Activated CD8-positive, alpha-beta T cell treated with anti-CD3 and anti-CD28 coated beads, Interleukin-2, amount 10 ng/mL, durations not matched to agents 7 days and 5 days (primary cell): ENCODE measurements at regions not wholly inside any gene's neighbourhood (a gene's known extent, or its start where the extent isn't known, plus 50 kb on each side); places are given as distances from the start of the nearest gene placed in this dataset.

Experiments used
- ATAC-seq: fragments of 150-1000 bp; cut with Tn5 transposase; one replicate; pipeline ENCODE4 v1.10.0; 2021; ENCODE audit warnings: moderate library complexity
- CTCF ChIA-PET: fragments of 350-600 bp; sonication (Branson Sonifier 250); formaldehyde crosslinking; loops from one replicate; lab custom pipeline; 2021; ENCODE audit warnings: antibody characterized with exemption; lab: Charles Lee
- POLR2A ChIA-PET: fragments of 350-600 bp; sonication (Branson Sonifier 250); formaldehyde crosslinking; loops from one replicate; lab custom pipeline; 2021; ENCODE audit warnings: antibody characterized with exemption; lab: Charles Lee
- DNase-seq: peaks from one replicate; pipeline ENCODE4 v3.0.0-alpha.2; 2020
- H3K27ac Mint-ChIP-seq: one replicate; pipeline ENCODE4 v1.8.0; 2021; ENCODE audit warnings: mild to moderate bottlenecking, mixed read lengths
- H3K27me3 Mint-ChIP-seq: one replicate; pipeline ENCODE4 v1.8.0; 2021; ENCODE audit warnings: low read depth, mixed read lengths
- H3K36me3 Mint-ChIP-seq: one replicate; pipeline ENCODE4 v1.8.0; 2021; ENCODE audit warnings: low read depth, mixed read lengths
- H3K4me1 Mint-ChIP-seq: one replicate; pipeline ENCODE4 v1.8.0; 2021; ENCODE audit warnings: low read depth, mixed read lengths
- H3K4me3 Mint-ChIP-seq: one replicate; pipeline ENCODE4 v1.8.0; 2021; ENCODE audit warnings: mild to moderate bottlenecking, mixed read lengths
- H3K9me3 Mint-ChIP-seq: one replicate; pipeline ENCODE4 v1.8.0; 2022; ENCODE audit warnings: mixed read lengths; ENCODE audit not compliant: insufficient read depth

GRCh38 chr5:20469792-20470191, 481.8 kb upstream of the CDH18 start:
- no peaks in the 10 kb centered on the region for H3K36me3 Mint-ChIP-seq
- POLR2A ChIA-PET, result no interaction called here
- no peaks in the 10 kb centered on the region for H3K27me3 Mint-ChIP-seq
- H3K9me3 Mint-ChIP-seq, result peaks cover 4% of the 10 kb centered on the region
- no peak overlapping the region for H3K4me3 Mint-ChIP-seq
- no peak for ATAC-seq
- H3K27ac Mint-ChIP-seq, result no peak overlapping the region
- CTCF ChIA-PET, result no interaction called here
- no peaks in the 10 kb centered on the region for H3K4me1 Mint-ChIP-seq
- DNase-seq, result no peak

GRCh38 chr5:20469390-20469789, 481.4 kb upstream of the CDH18 start:
- POLR2A ChIA-PET, result no interaction called here

GRCh38 chr5:20466512-20466911, 478.5 kb upstream of the CDH18 start:
- no peak for ATAC-seq
- DNase-seq, result no peak
- ChIA-PET POLR2A (no interaction called here), CTCF (no interaction called here)
- peaks cover 15% of the 10 kb centered on the region for H3K9me3 Mint-ChIP-seq
- no peak overlapping the region for H3K27ac Mint-ChIP-seq
- no peaks in the 10 kb centered on the region for H3K27me3 Mint-ChIP-seq
- no peaks in the 10 kb centered on the region for H3K4me1 Mint-ChIP-seq
- no peak overlapping the region for H3K4me3 Mint-ChIP-seq
- no peaks in the 10 kb centered on the region for H3K36me3 Mint-ChIP-seq

More at GRCh38 chr5:20469390-20469789, 481.4 kb upstream of the CDH18 start:
- no peak overlapping the region for H3K27ac Mint-ChIP-seq
- DNase-seq (no peak), ATAC-seq (no peak)
- no peak overlapping the region for H3K4me3 Mint-ChIP-seq
- no peaks in the 10 kb centered on the region for H3K36me3 Mint-ChIP-seq
- CTCF ChIA-PET, result no interaction called here
- peaks cover 4% of the 10 kb centered on the region for H3K9me3 Mint-ChIP-seq
- no peaks in the 10 kb centered on the region for H3K27me3 Mint-ChIP-seq
- H3K4me1 Mint-ChIP-seq, result no peaks in the 10 kb centered on the region

GRCh38 chr5:20463206-20463605, 475.2 kb upstream of the CDH18 start:
- Mint-ChIP-seq H3K9me3 (peaks cover 17% of the 10 kb centered on the region), H3K27me3 (no peaks in the 10 kb centered on the region), H3K4me3 (no peak overlapping the region), H3K36me3 (no peaks in the 10 kb centered on the region), H3K4me1 (no peaks in the 10 kb centered on the region), H3K27ac (no peak overlapping the region)
- ATAC-seq (no peak), DNase-seq (no peak)
- ChIA-PET CTCF (no interaction called here), POLR2A (no interaction called here)

GRCh38 chr5:20446121-20446520, 458.1 kb upstream of the CDH18 start:
- Mint-ChIP-seq H3K36me3 (no peaks in the 10 kb centered on the region), H3K27me3 (no peaks in the 10 kb centered on the region), H3K4me1 (no peaks in the 10 kb centered on the region), H3K9me3 (peaks cover 12% of the 10 kb centered on the region), H3K4me3 (no peak overlapping the region), H3K27ac (no peak overlapping the region)
- ChIA-PET POLR2A (no interaction called here), CTCF (interaction anchor here (0.7 kb wide), 1 partner anchor 10 kb away, joined by 3 read pairs; no protein-coding TSS in a partner anchor)
- DNase-seq, result no peak
- no peak for ATAC-seq

GRCh38 chr5:20445326-20445860, 457.4 kb upstream of the CDH18 start:
- peaks cover 19% of the 10 kb centered on the region for H3K9me3 Mint-ChIP-seq
- no peak for ATAC-seq
- no peaks in the 10 kb centered on the region for H3K27me3 Mint-ChIP-seq
- no peaks in the 10 kb centered on the region for H3K36me3 Mint-ChIP-seq
- H3K27ac Mint-ChIP-seq, result no peak overlapping the region
- POLR2A ChIA-PET, result no interaction called here
- no peaks in the 10 kb centered on the region for H3K4me1 Mint-ChIP-seq
- DNase-seq, result no peak
- CTCF ChIA-PET, result interaction anchor here (0.7 kb wide), 1 partner anchor 9 kb away, joined by 3 read pairs; no protein-coding TSS in a partner anchor
- H3K4me3 Mint-ChIP-seq, result no peak overlapping the region

- H3K27me3 Mint-ChIP-seq, result no peaks in the 10 kb centered on the region
- H3K4me1 Mint-ChIP-seq, result no peaks in the 10 kb centered on the region
- H3K27ac Mint-ChIP-seq, result no peak overlapping the region
- DNase-seq (no peak), ATAC-seq (no peak)
- no peak overlapping the region for H3K4me3 Mint-ChIP-seq
- POLR2A ChIA-PET, result no interaction called here
- no peaks in the 10 kb centered on the region for H3K36me3 Mint-ChIP-seq
- peaks cover 6% of the 10 kb centered on the region for H3K9me3 Mint-ChIP-seq
- CTCF ChIA-PET, result no interaction called here
Observed at GRCh38 chr5:20434786-20435185, 446.8 kb upstream of the CDH18 start.

GRCh38 chr5:20420991-20421595, 433.1 kb upstream of the CDH18 start:
- CTCF ChIA-PET, result no interaction called here
- ATAC-seq (no peak), DNase-seq (no peak)
- H3K9me3 Mint-ChIP-seq, result peaks cover 8% of the 10 kb centered on the region
- H3K4me3 Mint-ChIP-seq, result no peak overlapping the region
- H3K27me3 Mint-ChIP-seq, result no peaks in the 10 kb centered on the region
- POLR2A ChIA-PET, result no interaction called here
- no peaks in the 10 kb centered on the region for H3K36me3 Mint-ChIP-seq
- no peak overlapping the region for H3K27ac Mint-ChIP-seq
- H3K4me1 Mint-ChIP-seq, result no peaks in the 10 kb centered on the region
